Endothelial cell (in vitro differentiated cells): ENCODE measurements at regions not wholly inside any gene's neighbourhood (a gene's known extent, or its start where the extent isn't known, plus 50 kb on each side); places are given as distances from the start of the nearest gene placed in this dataset.

Experiments
- DNase-seq: peaks from one replicate; pipeline ENCODE4 v3.0.0; 2021; ENCODE audit warnings: low spot score
- H3K27ac Mint-ChIP-seq: one replicate; pipeline ENCODE4 v1.8.0; 2021; ENCODE audit warnings: mixed read lengths, inconsistent platforms; ENCODE audit not compliant: unreplicated experiment
- H3K27me3 Mint-ChIP-seq: one replicate; pipeline ENCODE4 v1.8.0; 2021; ENCODE audit warnings: mild to moderate bottlenecking, moderate library complexity, mixed read lengths, inconsistent platforms; ENCODE audit not compliant: unreplicated experiment
- H3K36me3 Mint-ChIP-seq: one replicate; pipeline ENCODE4 v1.8.0; 2021; ENCODE audit warnings: mild to moderate bottlenecking, low read depth, mixed read lengths, inconsistent platforms; ENCODE audit not compliant: unreplicated experiment
- H3K4me1 Mint-ChIP-seq: one replicate; pipeline ENCODE4 v1.8.0; 2021; ENCODE audit warnings: mild to moderate bottlenecking, mixed read lengths, inconsistent platforms; ENCODE audit not compliant: unreplicated experiment
- H3K4me3 Mint-ChIP-seq: one replicate; pipeline ENCODE4 v1.8.0; 2021; ENCODE audit warnings: mild to moderate bottlenecking, mixed read lengths, inconsistent platforms; ENCODE audit not compliant: unreplicated experiment
- H3K9me3 Mint-ChIP-seq: one replicate; pipeline ENCODE4 v1.8.0; 2021; ENCODE audit warnings: mixed read lengths, inconsistent platforms; ENCODE audit not compliant: unreplicated experiment
- CTCF ChIP-seq: fragments of 200-600 bp; sonication (generic); IDR thresholded peaks from one replicate; pipeline ENCODE4 v1.5.0; 2021; ENCODE audit warnings: antibody characterized with exemption; ENCODE audit not compliant: unreplicated experiment

GRCh38 chr5:169472544-169472943, 111.0 kb upstream of the SPDL1 start:
- Mint-ChIP-seq H3K36me3 (no peaks in the 10 kb centered on the region), H3K9me3 (peaks cover 5% of the 10 kb centered on the region), H3K27me3 (no peaks in the 10 kb centered on the region), H3K4me1 (no peaks in the 10 kb centered on the region), H3K4me3 (no peak overlapping the region), H3K27ac (no peak overlapping the region)
- DNase-seq: no peak
- no peak for TF ChIP-seq CTCF

- Mint-ChIP-seq H3K4me3 (no peak overlapping the region), H3K27ac (no peak overlapping the region), H3K27me3 (no peaks in the 10 kb centered on the region), H3K9me3 (no peaks in the 10 kb centered on the region), H3K4me1 (peaks cover 11% of the 10 kb centered on the region), H3K36me3 (no peaks in the 10 kb centered on the region)
- no peak for TF ChIP-seq CTCF
- DNase-seq: no peak
Observed at GRCh38 chr5:169471021-169471420, 112.6 kb upstream of the SPDL1 start.

GRCh38 chr5:169467041-169467771, 116.4 kb upstream of the SPDL1 start:
- Mint-ChIP-seq H3K9me3 (no peaks in the 10 kb centered on the region), H3K27ac (no peak overlapping the region), H3K27me3 (no peaks in the 10 kb centered on the region), H3K36me3 (no peaks in the 10 kb centered on the region), H3K4me1 (peaks cover 11% of the 10 kb centered on the region), H3K4me3 (no peak overlapping the region)
- no peak for DNase-seq
- no peak for TF ChIP-seq CTCF

- peaks cover 2% of the 10 kb centered on the region for H3K27me3 Mint-ChIP-seq
- DNase-seq: no peak
- no peaks in the 10 kb centered on the region for H3K9me3 Mint-ChIP-seq
- H3K4me1 Mint-ChIP-seq: no peaks in the 10 kb centered on the region
- no peak overlapping the region for H3K4me3 Mint-ChIP-seq
- no peak overlapping the region for H3K27ac Mint-ChIP-seq
- no peaks in the 10 kb centered on the region for H3K36me3 Mint-ChIP-seq
- no peak for TF ChIP-seq CTCF
Observed at GRCh38 chr5:169460896-169461295, 122.7 kb upstream of the SPDL1 start.

GRCh38 chr5:169460123-169460522, 123.5 kb upstream of the SPDL1 start:
- TF ChIP-seq CTCF: no peak
- no peak overlapping the region for H3K4me3 Mint-ChIP-seq
- DNase-seq: no peak
- no peak overlapping the region for H3K27ac Mint-ChIP-seq
- H3K27me3 Mint-ChIP-seq: peaks cover 2% of the 10 kb centered on the region
- no peaks in the 10 kb centered on the region for H3K4me1 Mint-ChIP-seq
- H3K36me3 Mint-ChIP-seq: no peaks in the 10 kb centered on the region
- no peaks in the 10 kb centered on the region for H3K9me3 Mint-ChIP-seq
